Right cardiac atrium (tissue), 5 donors: ENCODE measurements at regions not wholly inside any gene's neighbourhood (a gene's known extent, or its start where the extent isn't known, plus 50 kb on each side); places are given as distances from the start of the nearest gene placed in this dataset.

Experiments used
- ATAC-seq, 2 donors: fragments of 200-7000 bp; cut with Tn5 transposase; one replicate each; pipeline versions ENCODE4 v1.8.0 to v1.9.1; 2020; ENCODE audit warnings: moderate library complexity in 2 of 2, mild to moderate bottlenecking in 1 of 2
- DNase-seq, 3 donors: peaks; one replicate each; pipeline ENCODE4 v3.0.0-alpha.2; 2020
- H3K27ac ChIP-seq: one replicate; pipeline ENCODE4 v1.5.1; 2013; ENCODE audit warnings: mild to moderate bottlenecking, low read length, control low read depth, moderate library complexity
- H3K27me3 ChIP-seq: one replicate; pipeline ENCODE4 v1.6.1; 2013; ENCODE audit not compliant: control insufficient read depth, insufficient read depth
- H3K4me1 ChIP-seq: one replicate; pipeline ENCODE4 v1.6.1; 2013; ENCODE audit warnings: low read length; ENCODE audit not compliant: control insufficient read depth, insufficient read depth
- H3K4me3 ChIP-seq: one replicate; pipeline ENCODE4 v1.5.1; 2013; ENCODE audit warnings: low read length, control low read depth
- H3K9me3 ChIP-seq: one replicate; pipeline ENCODE4 v1.6.1; 2013; ENCODE audit warnings: low read length; ENCODE audit not compliant: control insufficient read depth
- WGBS: extraction: QIAGEN DNeasy Blood & Tissue Kit; methylation state at CpG from one replicate; pipeline ENCODE4 v1.1.7; 2013; 5-methylcytosine and 5-hydroxymethylcytosine counted together
- intact Hi-C, 4 donors: fragments of 100-400 bp; cut with DNase I; formaldehyde crosslinking; loops; one replicate each; pipeline versions ENCODE4 v1.11.0 to v1.14.0; 2022 to 2023
- donor health status: healthy with polysubstance abuse.
- donor health status: DM: no; HTN: yes; CAD: no.
- donor health status: DM: no; HTN: no; CAD: no.
- donor health status: DM: no; HTN: yes; CAD: no; lungs with severe emphysema.
- donor health status: DM: yes; HTN: yes; CAD: no.

DNA sequence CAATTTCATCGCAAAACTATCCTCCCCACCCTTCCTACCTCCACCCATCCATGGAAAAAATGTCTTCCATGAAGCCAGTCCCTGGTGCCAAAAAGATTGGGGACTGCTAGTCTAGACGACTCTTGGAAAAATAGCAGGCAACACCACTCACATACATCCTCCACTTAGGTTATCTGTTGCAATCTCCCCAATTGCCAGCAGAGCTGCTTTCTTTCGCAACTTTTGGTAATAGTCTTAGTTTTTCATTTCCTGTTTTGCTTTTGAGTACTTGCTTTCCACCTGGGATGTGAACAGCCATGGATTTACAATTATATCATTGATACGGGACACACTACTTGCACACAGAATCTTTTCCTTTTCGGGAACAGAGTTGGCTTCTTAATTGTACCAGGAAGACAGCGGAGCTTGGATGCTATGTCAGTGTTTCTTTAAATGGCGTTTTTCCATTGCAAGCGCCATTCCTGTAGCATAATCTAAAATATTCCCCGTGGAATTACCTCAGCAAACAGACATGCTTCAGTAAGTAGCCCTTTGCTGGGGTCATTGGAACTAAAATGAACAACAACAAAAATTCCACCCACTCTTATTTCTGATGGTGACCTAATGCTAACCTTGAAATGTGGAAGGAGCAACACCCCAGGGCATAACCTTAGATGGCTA is 183.3 kb upstream of the ADGRL2 start:
- WGBS = 60% methylated on average over 9 of the region's 9 CpGs
- intact Hi-C loops = no loop called here
- no peak for ATAC-seq

GRCh38 chr1:81613803-81614202 is 186.9 kb upstream of the ADGRL2 start:
- DNase-seq (no peak), ATAC-seq (no peak)
- 77% methylated on average over 3 of the region's 3 CpGs for WGBS
- intact Hi-C loops = no loop called here
- Histone ChIP-seq H3K27ac (no peak overlapping the region), H3K4me1 (no peaks in the 10 kb centered on the region), H3K4me3 (no peak overlapping the region), H3K27me3 (no peaks in the 10 kb centered on the region), H3K9me3 (no peaks in the 10 kb centered on the region)

More for the DNA sequence above, 183.3 kb upstream of the ADGRL2 start:
- H3K4me3 ChIP-seq = no peak overlapping the region
- DNase-seq = no peak
- H3K9me3 ChIP-seq = no peaks in the 10 kb centered on the region
- no peaks in the 10 kb centered on the region for H3K27me3 ChIP-seq
- no peak overlapping the region for H3K27ac ChIP-seq
- no peaks in the 10 kb centered on the region for H3K4me1 ChIP-seq

DNA sequence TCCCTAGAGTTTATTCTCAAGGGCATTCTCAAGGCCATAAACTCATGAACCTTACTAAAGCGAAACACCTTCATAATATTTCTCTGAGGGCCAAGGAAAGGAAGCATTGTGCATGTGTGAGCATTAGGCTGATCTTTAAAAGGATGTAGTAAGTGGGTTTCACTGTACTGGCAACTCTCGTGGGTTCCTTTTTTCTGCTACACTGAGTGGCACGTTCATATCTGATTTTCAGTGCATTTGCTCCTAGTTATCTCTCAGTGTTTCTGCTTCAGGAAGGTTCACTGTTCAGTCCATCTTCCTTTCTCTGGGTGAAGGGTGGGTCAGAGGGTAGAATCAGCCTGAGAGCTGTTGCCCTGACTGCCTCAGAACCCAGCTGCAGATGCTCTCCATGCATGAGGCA is 192.8 kb upstream of the ADGRL2 start:
- Histone ChIP-seq H3K9me3 (no peaks in the 10 kb centered on the region), H3K4me1 (no peaks in the 10 kb centered on the region), H3K27me3 (no peaks in the 10 kb centered on the region), H3K27ac (no peak overlapping the region), H3K4me3 (no peak overlapping the region)
- intact Hi-C loops = no loop called here
- ATAC-seq = no peak
- DNase-seq = no peak
- WGBS = 60% methylated on average over 3 of the region's 3 CpGs

- Histone ChIP-seq H3K27me3 (no peaks in the 10 kb centered on the region), H3K4me3 (no peak overlapping the region), H3K4me1 (no peaks in the 10 kb centered on the region), H3K27ac (no peak overlapping the region), H3K9me3 (no peaks in the 10 kb centered on the region)
- WGBS = 87% methylated on average over 3 of the region's 3 CpGs
- intact Hi-C loops = no loop called here
- ATAC-seq (no peak), DNase-seq (no peak)
Observed at GRCh38 chr1:81607086-81607485, 193.6 kb upstream of the ADGRL2 start.

- Histone ChIP-seq H3K4me1 (no peaks in the 10 kb centered on the region), H3K9me3 (no peaks in the 10 kb centered on the region), H3K27me3 (no peaks in the 10 kb centered on the region), H3K4me3 (no peak overlapping the region), H3K27ac (no peak overlapping the region)
- no peak for DNase-seq
- WGBS = 85% methylated on average over 5 of the region's 5 CpGs
- intact Hi-C loops = no loop called here
- ATAC-seq = no peak
Observed at GRCh38 chr1:81606656-81607055, 194.1 kb upstream of the ADGRL2 start.

DNA sequence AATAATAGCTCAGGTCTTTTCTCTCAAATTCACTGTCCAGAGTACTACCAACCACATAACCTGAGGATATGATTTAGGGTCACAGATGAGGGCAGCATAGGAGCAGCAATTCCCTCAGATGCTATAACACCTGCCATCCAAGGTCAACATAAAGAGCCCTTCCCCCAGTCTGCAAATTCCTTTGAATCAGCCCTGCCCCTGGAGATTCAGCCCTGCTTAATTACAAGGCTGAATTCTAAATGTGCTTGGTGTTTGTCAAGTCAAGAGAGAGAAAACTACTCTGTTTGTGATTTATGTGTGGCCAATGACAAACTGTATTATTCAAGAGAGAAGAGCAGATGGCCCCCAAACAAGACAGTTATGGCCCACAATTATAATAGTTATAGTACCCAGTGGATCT is 195.7 kb upstream of the ADGRL2 start:
- no peak for ATAC-seq
- Histone ChIP-seq H3K4me1 (no peaks in the 10 kb centered on the region), H3K4me3 (no peak overlapping the region), H3K27ac (no peak overlapping the region), H3K27me3 (no peaks in the 10 kb centered on the region), H3K9me3 (no peaks in the 10 kb centered on the region)
- no peak for DNase-seq
- intact Hi-C loops = no loop called here

- intact Hi-C loops = no loop called here
- no peak for DNase-seq
- H3K9me3 ChIP-seq = no peaks in the 10 kb centered on the region
- H3K4me3 ChIP-seq = no peak overlapping the region
- no peak for ATAC-seq
- 89% methylated on average over 3 of the region's 3 CpGs for WGBS
- no peaks in the 10 kb centered on the region for H3K27me3 ChIP-seq
- H3K4me1 ChIP-seq = no peaks in the 10 kb centered on the region
- H3K27ac ChIP-seq = no peak overlapping the region
Observed at GRCh38 chr1:81600878-81601622, 199.7 kb upstream of the ADGRL2 start.

DNA sequence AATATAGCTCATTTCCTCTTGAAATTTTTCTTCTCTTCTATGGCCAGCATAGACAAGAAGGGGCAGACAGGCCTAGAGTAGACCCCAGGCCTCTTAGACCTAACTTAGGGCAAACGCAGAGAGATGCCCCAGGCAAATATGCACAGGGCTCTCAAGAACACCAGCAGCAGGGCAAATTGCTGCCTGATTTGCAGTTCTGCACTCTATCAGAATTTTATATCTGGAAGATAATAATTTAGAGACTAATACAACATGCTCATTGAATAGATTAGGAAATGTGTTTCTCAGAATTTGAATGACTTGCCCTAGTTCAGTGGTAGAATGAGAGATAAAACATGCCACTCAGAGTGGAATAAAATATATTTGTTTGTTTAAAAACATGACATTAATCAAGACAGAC is 200.4 kb upstream of the ADGRL2 start:
- Histone ChIP-seq H3K9me3 (no peaks in the 10 kb centered on the region), H3K4me1 (no peaks in the 10 kb centered on the region), H3K27me3 (no peaks in the 10 kb centered on the region), H3K4me3 (no peak overlapping the region), H3K27ac (no peak overlapping the region)
- intact Hi-C loops = no loop called here
- 92% methylated on average over 1 of the region's 1 CpG for WGBS
- DNase-seq (no peak), ATAC-seq (no peak)

DNA sequence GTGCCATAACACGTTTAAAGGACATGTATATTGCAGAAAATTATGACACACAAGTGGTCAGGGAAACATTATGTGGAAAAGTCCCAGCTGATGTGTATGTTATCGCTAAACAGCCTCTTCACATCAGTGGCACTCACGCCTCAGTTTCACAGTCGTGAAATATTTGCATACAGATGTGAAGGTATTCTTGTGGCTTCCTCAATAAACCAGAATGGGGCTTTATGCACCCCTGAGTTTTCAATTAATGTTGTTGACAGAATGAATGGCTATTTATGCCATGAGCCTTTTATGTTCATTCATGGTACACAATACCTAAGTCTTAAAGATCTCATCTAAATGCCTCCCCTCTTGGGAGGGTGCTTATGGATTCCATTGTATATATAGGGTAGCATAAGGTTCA is 202.1 kb upstream of the ADGRL2 start:
- DNase-seq (no peak), ATAC-seq (no peak)
- H3K4me3 ChIP-seq = no peak overlapping the region
- no peaks in the 10 kb centered on the region for H3K4me1 ChIP-seq
- H3K27me3 ChIP-seq = no peaks in the 10 kb centered on the region
- 85% methylated on average over 4 of the region's 4 CpGs for WGBS
- no peaks in the 10 kb centered on the region for H3K9me3 ChIP-seq
- intact Hi-C loops = no loop called here
- no peak overlapping the region for H3K27ac ChIP-seq

- intact Hi-C loops = no loop called here
- no peaks in the 10 kb centered on the region for H3K4me1 ChIP-seq
Observed at GRCh38 chr1:81597720-81598426, 202.9 kb upstream of the ADGRL2 start.

DNA sequence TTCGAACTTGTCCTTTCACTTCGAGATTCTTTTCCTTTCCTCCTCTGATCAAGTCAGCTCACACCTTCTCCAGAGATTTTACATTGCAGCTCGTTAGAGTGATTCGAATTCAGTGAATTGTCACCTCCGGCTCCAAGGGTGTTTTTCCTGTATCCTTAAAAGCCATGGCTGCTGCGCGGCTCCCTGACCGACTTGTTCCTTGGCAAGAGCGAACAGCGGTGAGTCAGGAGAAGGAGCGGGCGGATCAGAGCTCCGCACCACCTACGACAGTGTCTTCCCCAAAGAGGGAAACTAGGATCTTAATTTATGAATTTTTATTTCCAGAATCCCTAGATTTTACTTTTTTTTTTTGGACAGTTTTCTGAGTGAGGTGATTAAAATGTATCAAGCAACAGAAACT is 204.4 kb upstream of the ADGRL2 start:
- no peak overlapping the region for H3K4me3 ChIP-seq
- no peaks in the 10 kb centered on the region for H3K4me1 ChIP-seq
- 95% methylated on average over 14 of the region's 14 CpGs for WGBS
- no peak overlapping the region for H3K27ac ChIP-seq
- DNase-seq (peak in 1 of 3 donors; percentile 10), ATAC-seq (no peak)
- intact Hi-C loops = no loop called here
- H3K9me3 ChIP-seq = no peaks in the 10 kb centered on the region
- H3K27me3 ChIP-seq = no peaks in the 10 kb centered on the region

More at GRCh38 chr1:81597720-81598426, 202.9 kb upstream of the ADGRL2 start:
- Histone ChIP-seq H3K4me3 (no peak overlapping the region), H3K9me3 (no peaks in the 10 kb centered on the region), H3K27me3 (no peaks in the 10 kb centered on the region), H3K27ac (no peak overlapping the region)
- DNase-seq = no peak
- WGBS = 91% methylated on average over 3 of the region's 3 CpGs
- ATAC-seq = no peak
